Neural progenitor cell (in vitro differentiated cells): ENCODE measurements at regions not wholly inside any gene's neighbourhood (a gene's known extent, or its start where the extent isn't known, plus 50 kb on each side); places are given as distances from the start of the nearest gene placed in this dataset.

ENCODE experiments used
- EZH2 ChIP-seq: fragments of 200-600 bp; sonication (generic); IDR thresholded peaks from 2 replicates; pipeline ENCODE4 v1.6.1; 2017; ENCODE audit warnings: antibody characterized with exemption, mild to moderate bottlenecking, moderate library complexity
- EZH2phosphoT487 ChIP-seq: fragments of 200-600 bp; sonication (generic); IDR thresholded peaks from 2 replicates; pipeline ENCODE4 v1.6.1; 2017; ENCODE audit warnings: antibody characterized with exemption
- TF ChIP-seq, protein P1 (sequence below): fragments of 200-600 bp; sonication (generic); IDR thresholded peaks from 2 replicates; pipeline ENCODE4 v1.5.1; 2017; ENCODE audit warnings: antibody characterized with exemption, mild to moderate bottlenecking

- TF ChIP-seq EZH2phosphoT487: no peak
- TF ChIP-seq, protein P1, sequence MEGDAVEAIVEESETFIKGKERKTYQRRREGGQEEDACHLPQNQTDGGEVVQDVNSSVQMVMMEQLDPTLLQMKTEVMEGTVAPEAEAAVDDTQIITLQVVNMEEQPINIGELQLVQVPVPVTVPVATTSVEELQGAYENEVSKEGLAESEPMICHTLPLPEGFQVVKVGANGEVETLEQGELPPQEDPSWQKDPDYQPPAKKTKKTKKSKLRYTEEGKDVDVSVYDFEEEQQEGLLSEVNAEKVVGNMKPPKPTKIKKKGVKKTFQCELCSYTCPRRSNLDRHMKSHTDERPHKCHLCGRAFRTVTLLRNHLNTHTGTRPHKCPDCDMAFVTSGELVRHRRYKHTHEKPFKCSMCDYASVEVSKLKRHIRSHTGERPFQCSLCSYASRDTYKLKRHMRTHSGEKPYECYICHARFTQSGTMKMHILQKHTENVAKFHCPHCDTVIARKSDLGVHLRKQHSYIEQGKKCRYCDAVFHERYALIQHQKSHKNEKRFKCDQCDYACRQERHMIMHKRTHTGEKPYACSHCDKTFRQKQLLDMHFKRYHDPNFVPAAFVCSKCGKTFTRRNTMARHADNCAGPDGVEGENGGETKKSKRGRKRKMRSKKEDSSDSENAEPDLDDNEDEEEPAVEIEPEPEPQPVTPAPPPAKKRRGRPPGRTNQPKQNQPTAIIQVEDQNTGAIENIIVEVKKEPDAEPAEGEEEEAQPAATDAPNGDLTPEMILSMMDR: no peak
- no peak for TF ChIP-seq EZH2
These were observed 204.5 kb downstream of the FNDC1 start for GRCh38 chr6:159373670-159374069.
